ENCODE measurements at regions not wholly inside any gene's neighbourhood (a gene's known extent, or its start where the extent isn't known, plus 50 kb on each side); places are given as distances from the start of the nearest gene placed in this dataset.

GRCh38 chr5:120738568-120738967 lies 274.5 kb downstream of the PRR16 start:
- Mint-ChIP-seq H3K27ac (no peak overlapping the region), H3K27me3 (ENCODE audit: low read depth) (no peaks in the 10 kb centered on the region), H3K9me3 (peaks cover 4% of the 10 kb centered on the region), H3K36me3 (ENCODE audit: low read depth) (no peaks in the 10 kb centered on the region), H3K4me3 (no peak overlapping the region), H3K4me1 (ENCODE audit: low read depth) (no peaks in the 10 kb centered on the region)
- DNase-seq (ENCODE audit: low spot score): no peak

DNA sequence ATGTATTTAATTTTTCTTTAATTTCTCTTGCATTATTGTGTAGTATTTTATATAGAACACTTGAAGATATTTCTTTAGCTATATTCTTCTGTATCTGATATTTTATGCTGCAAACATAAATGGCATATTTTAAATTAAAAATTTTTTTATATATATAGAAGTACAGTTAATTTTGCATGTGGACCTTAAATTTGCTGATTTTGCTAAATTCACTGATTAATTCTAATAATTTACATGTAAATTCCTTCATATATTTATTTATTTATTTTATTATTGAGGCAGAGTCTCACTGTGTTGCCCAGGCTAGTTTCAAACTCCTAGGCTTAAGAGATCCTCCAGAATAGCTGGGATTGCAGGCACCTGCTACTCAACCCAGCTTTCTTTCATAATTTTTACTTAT lies 276.9 kb downstream of the PRR16 start:
- peaks cover 4% of the 10 kb centered on the region for H3K9me3 Mint-ChIP-seq
- no peaks in the 10 kb centered on the region for H3K36me3 Mint-ChIP-seq (ENCODE audit: low read depth)
- no peak overlapping the region for H3K27ac Mint-ChIP-seq
- H3K27me3 Mint-ChIP-seq (ENCODE audit: low read depth): no peaks in the 10 kb centered on the region
- no peaks in the 10 kb centered on the region for H3K4me1 Mint-ChIP-seq (ENCODE audit: low read depth)
- H3K4me3 Mint-ChIP-seq: no peak overlapping the region
- no peak for DNase-seq (ENCODE audit: low spot score)

GRCh38 chr5:120748474-120748873 lies 284.4 kb downstream of the PRR16 start:
- H3K9me3 Mint-ChIP-seq: no peaks in the 10 kb centered on the region
- H3K27me3 Mint-ChIP-seq (ENCODE audit: low read depth): no peaks in the 10 kb centered on the region
- DNase-seq (ENCODE audit: low spot score): no peak
- no peaks in the 10 kb centered on the region for H3K36me3 Mint-ChIP-seq (ENCODE audit: low read depth)
- no peaks in the 10 kb centered on the region for H3K4me1 Mint-ChIP-seq (ENCODE audit: low read depth)
- H3K27ac Mint-ChIP-seq: no peak overlapping the region
- no peak overlapping the region for H3K4me3 Mint-ChIP-seq

GRCh38 chr5:120749737-120750136 lies 285.6 kb downstream of the PRR16 start:
- no peaks in the 10 kb centered on the region for H3K36me3 Mint-ChIP-seq (ENCODE audit: low read depth)
- no peak overlapping the region for H3K27ac Mint-ChIP-seq
- H3K4me3 Mint-ChIP-seq: no peak overlapping the region
- H3K4me1 Mint-ChIP-seq (ENCODE audit: low read depth): no peaks in the 10 kb centered on the region
- H3K9me3 Mint-ChIP-seq: no peaks in the 10 kb centered on the region
- no peak for DNase-seq (ENCODE audit: low spot score)
- H3K27me3 Mint-ChIP-seq (ENCODE audit: low read depth): no peaks in the 10 kb centered on the region

- Mint-ChIP-seq H3K9me3 (peaks cover 5% of the 10 kb centered on the region), H3K27me3 (ENCODE audit: low read depth) (no peaks in the 10 kb centered on the region), H3K4me3 (no peak overlapping the region), H3K4me1 (ENCODE audit: low read depth) (no peaks in the 10 kb centered on the region), H3K36me3 (ENCODE audit: low read depth) (no peaks in the 10 kb centered on the region), H3K27ac (no peak overlapping the region)
- no peak for DNase-seq (ENCODE audit: low spot score)
Observed at GRCh38 chr5:120759587-120759986, 295.5 kb downstream of the PRR16 start.

- H3K9me3 Mint-ChIP-seq: peaks cover 5% of the 10 kb centered on the region
- no peaks in the 10 kb centered on the region for H3K27me3 Mint-ChIP-seq (ENCODE audit: low read depth)
- no peaks in the 10 kb centered on the region for H3K4me1 Mint-ChIP-seq (ENCODE audit: low read depth)
- H3K4me3 Mint-ChIP-seq: no peak overlapping the region
- no peaks in the 10 kb centered on the region for H3K36me3 Mint-ChIP-seq (ENCODE audit: low read depth)
- H3K27ac Mint-ChIP-seq: no peak overlapping the region
- DNase-seq (ENCODE audit: low spot score): no peak
Observed at GRCh38 chr5:120761986-120762385, 297.9 kb downstream of the PRR16 start.

GRCh38 chr5:120765189-120765588 lies 301.1 kb downstream of the PRR16 start:
- Mint-ChIP-seq H3K27ac (no peak overlapping the region), H3K36me3 (ENCODE audit: low read depth) (no peaks in the 10 kb centered on the region), H3K4me1 (ENCODE audit: low read depth) (no peaks in the 10 kb centered on the region), H3K9me3 (peaks cover 8% of the 10 kb centered on the region), H3K4me3 (no peak overlapping the region), H3K27me3 (ENCODE audit: low read depth) (no peaks in the 10 kb centered on the region)
- DNase-seq (ENCODE audit: low spot score): no peak

DNA sequence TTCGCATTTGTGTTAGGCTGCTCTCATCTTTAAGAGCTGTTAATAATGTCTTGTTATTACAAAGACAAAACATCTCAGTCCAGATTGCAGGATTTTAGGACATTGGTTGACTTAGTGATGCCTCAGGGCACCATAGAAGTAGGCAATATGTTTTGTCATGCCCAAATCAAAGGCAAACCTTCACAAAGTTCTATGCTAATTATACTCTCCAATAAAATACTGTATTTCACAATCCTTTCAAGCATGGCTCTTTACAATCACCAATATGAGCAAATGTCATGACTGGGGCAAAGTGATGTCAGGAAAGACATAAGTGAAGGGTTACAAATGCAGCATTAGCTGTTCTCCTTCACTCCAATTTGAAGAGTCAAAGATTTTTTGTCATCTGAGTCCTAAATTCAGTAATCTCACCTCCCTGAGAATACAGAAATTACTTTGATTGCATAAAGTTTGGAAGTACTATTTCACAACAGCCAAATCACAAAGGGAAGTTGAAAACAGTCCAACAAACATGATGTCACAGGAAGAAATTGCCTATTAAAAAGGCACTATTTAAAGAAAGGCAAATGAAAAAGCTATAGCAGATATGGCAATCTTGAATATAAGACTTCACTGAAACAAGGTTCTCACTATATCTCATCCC lies 303.2 kb downstream of the PRR16 start:
- no peak for DNase-seq (ENCODE audit: low spot score)
- H3K4me3 Mint-ChIP-seq: no peak overlapping the region
- H3K36me3 Mint-ChIP-seq (ENCODE audit: low read depth): no peaks in the 10 kb centered on the region
- peaks cover 8% of the 10 kb centered on the region for H3K9me3 Mint-ChIP-seq
- H3K27me3 Mint-ChIP-seq (ENCODE audit: low read depth): no peaks in the 10 kb centered on the region
- no peaks in the 10 kb centered on the region for H3K4me1 Mint-ChIP-seq (ENCODE audit: low read depth)
- H3K27ac Mint-ChIP-seq: no peak overlapping the region

DNA sequence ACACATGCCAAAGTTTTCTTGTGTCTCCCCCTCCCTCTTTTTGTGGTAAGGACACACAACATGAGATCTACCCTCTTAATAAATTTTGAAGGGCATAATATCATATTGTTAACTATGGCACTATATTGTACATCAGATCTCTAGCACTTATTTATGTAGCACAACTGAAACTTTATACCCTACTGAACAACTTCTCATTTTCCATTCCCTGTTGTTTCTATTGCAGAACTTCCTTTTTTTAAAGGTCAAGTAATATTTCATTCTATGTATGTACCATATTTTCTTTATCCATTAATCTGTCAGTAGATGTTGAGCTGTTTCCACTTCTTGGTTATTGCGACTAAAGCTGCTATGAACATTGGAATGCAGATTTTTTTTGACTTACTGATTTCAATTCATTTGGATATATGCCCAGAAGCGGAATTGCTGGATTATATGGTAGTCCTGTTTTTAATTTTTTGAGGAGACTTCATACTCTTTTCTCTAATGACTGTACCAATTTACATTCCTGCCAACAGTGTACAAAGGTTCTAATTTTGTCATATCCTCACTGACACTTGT lies 305.3 kb downstream of the PRR16 start:
- no peak overlapping the region for H3K27ac Mint-ChIP-seq
- peaks cover 4% of the 10 kb centered on the region for H3K9me3 Mint-ChIP-seq
- no peak overlapping the region for H3K4me3 Mint-ChIP-seq
- H3K4me1 Mint-ChIP-seq (ENCODE audit: low read depth): no peaks in the 10 kb centered on the region
- H3K36me3 Mint-ChIP-seq (ENCODE audit: low read depth): no peaks in the 10 kb centered on the region
- DNase-seq (ENCODE audit: low spot score): no peak
- H3K27me3 Mint-ChIP-seq (ENCODE audit: low read depth): no peaks in the 10 kb centered on the region

DNA sequence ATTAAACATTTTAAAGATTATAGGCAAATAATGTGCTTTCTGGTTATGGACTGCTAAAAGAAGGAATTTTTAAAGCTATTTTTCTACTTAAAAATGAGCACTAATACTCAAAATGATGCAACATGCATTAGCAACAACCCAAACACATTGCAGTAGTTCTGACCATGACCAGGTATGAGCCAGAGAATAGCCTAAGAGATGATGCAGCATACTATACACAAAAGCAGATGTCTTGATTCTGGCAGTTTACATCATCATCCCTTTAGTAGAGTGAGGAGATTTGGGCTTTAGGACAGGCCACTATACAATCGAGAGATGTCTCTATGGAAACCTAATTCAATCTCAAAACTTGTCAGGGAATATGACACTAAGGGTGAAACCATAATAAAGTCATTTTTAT lies 307.1 kb downstream of the PRR16 start:
- peaks cover 4% of the 10 kb centered on the region for H3K9me3 Mint-ChIP-seq
- no peak for DNase-seq (ENCODE audit: low spot score)
- no peak overlapping the region for H3K27ac Mint-ChIP-seq
- H3K4me3 Mint-ChIP-seq: no peak overlapping the region
- H3K4me1 Mint-ChIP-seq (ENCODE audit: low read depth): no peaks in the 10 kb centered on the region
- H3K27me3 Mint-ChIP-seq (ENCODE audit: low read depth): no peaks in the 10 kb centered on the region
- H3K36me3 Mint-ChIP-seq (ENCODE audit: low read depth): no peaks in the 10 kb centered on the region

DNA sequence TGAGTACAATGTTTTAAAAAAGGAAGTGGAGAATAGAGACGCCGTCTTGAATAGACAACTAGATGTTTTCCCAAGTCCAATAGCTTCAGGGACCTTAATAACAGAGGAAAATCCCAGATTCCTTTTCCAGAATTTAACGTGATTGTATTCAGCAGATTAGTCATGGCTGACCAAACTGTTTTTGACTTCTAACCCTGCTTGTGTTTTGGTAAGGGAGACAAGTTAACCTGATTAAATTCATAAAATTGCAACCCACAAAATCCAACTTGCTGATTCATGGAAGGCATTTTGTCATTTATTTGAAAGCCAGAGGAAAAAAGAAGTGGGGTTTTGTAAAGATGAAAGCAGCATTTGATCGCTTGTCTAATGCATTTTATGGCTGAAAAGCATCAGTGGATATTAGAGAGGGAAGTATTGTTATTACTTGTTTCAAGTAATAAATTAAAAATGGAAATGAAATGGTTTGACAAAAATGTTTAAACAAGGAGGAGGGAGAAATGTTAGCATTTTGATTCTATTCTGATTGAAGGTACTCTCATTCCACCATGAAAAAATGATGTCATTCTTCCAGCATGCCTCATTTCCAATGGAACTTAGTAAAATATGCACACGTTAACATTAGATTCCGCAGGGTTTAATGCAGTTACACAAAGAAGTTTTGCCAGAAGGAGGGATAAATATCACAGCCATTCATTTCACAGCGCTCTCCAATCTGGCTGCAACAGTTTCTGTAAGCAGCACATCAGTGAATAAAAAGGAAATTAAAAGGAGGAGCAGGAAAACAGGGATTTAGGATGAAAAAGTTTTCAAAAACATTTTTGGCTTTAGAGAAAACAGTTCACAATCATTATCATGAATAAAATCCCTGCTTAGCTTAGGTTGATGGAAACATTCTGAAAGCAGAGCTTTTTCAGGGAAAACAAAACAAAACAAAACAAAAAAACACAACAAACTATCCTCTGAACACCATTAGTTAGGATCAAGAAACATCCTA lies 314.7 kb downstream of the PRR16 start:
- no peak for DNase-seq (ENCODE audit: low spot score)
- H3K27me3 Mint-ChIP-seq (ENCODE audit: low read depth): no peaks in the 10 kb centered on the region
- no peak overlapping the region for H3K4me3 Mint-ChIP-seq
- H3K36me3 Mint-ChIP-seq (ENCODE audit: low read depth): no peaks in the 10 kb centered on the region
- no peak overlapping the region for H3K27ac Mint-ChIP-seq
- no peaks in the 10 kb centered on the region for H3K4me1 Mint-ChIP-seq (ENCODE audit: low read depth)
- H3K9me3 Mint-ChIP-seq: peaks cover 6% of the 10 kb centered on the region

GRCh38 chr5:120779674-120780073 lies 315.6 kb downstream of the PRR16 start:
- H3K4me3 Mint-ChIP-seq: no peak overlapping the region
- H3K27me3 Mint-ChIP-seq (ENCODE audit: low read depth): no peaks in the 10 kb centered on the region
- no peaks in the 10 kb centered on the region for H3K36me3 Mint-ChIP-seq (ENCODE audit: low read depth)
- H3K9me3 Mint-ChIP-seq: peaks cover 6% of the 10 kb centered on the region
- no peaks in the 10 kb centered on the region for H3K4me1 Mint-ChIP-seq (ENCODE audit: low read depth)
- no peak overlapping the region for H3K27ac Mint-ChIP-seq
- DNase-seq (ENCODE audit: low spot score): no peak

- H3K9me3 Mint-ChIP-seq: no peaks in the 10 kb centered on the region
- H3K27me3 Mint-ChIP-seq (ENCODE audit: low read depth): no peaks in the 10 kb centered on the region
- H3K4me1 Mint-ChIP-seq (ENCODE audit: low read depth): no peaks in the 10 kb centered on the region
- H3K36me3 Mint-ChIP-seq (ENCODE audit: low read depth): no peaks in the 10 kb centered on the region
- no peak overlapping the region for H3K27ac Mint-ChIP-seq
- DNase-seq (ENCODE audit: low spot score): no peak
- no peak overlapping the region for H3K4me3 Mint-ChIP-seq
Observed at GRCh38 chr5:120788481-120788880, 324.4 kb downstream of the PRR16 start.

GRCh38 chr5:120789918-120790317 lies 325.8 kb downstream of the PRR16 start:
- no peak for DNase-seq (ENCODE audit: low spot score)
- Mint-ChIP-seq H3K4me1 (ENCODE audit: low read depth) (no peaks in the 10 kb centered on the region), H3K27me3 (ENCODE audit: low read depth) (no peaks in the 10 kb centered on the region), H3K4me3 (no peak overlapping the region), H3K36me3 (ENCODE audit: low read depth) (no peaks in the 10 kb centered on the region), H3K27ac (no peak overlapping the region), H3K9me3 (no peaks in the 10 kb centered on the region)

Measured in T-helper 2 cell treated with Interferon-gamma antibody and Interleukin-4, amounts not matched to agents 5 μg/mL and 100 μg/mL, for 36 hours (primary cell).